VCaP (cell line): ENCODE measurements at regions not wholly inside any gene's neighbourhood (a gene's known extent, or its start where the extent isn't known, plus 50 kb on each side); places are given as distances from the start of the nearest gene placed in this dataset.

Experiments
- H3K27ac ChIP-seq: fragments of 450-650 bp; 2 replicates; pipeline ENCODE4 v1.5.1; 2017
- TF ChIP-seq, protein P1 (sequence below): fragments of 450-650 bp; conservative IDR thresholded peaks from 2 replicates; pipeline ENCODE4 v1.5.1; 2017; ENCODE audit warnings: mild to moderate bottlenecking, moderate library complexity

DNA sequence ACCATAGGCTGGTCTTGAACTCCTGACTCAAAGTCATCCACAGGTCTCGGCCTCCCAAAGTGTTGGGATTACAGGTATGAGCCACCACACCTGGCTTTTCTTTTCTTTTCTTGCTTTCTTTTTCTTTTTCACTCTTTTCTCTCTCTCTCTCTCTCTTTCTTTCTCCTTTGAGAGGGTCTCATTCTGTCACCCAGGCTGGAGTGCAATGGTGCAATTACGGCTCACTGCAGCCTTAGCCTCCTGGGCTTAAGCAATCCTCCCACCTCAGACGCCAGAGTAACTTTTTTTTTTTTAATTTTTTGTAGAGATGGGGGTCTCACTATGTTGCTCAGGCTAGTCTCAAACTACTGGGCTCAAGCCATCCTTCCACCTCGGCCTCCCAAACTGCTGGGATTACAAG, 133.1 kb upstream of the UBE2E1 start:
- no peak overlapping the region; the same call in 1 of the 2 replicates for H3K27ac ChIP-seq
- TF ChIP-seq, protein P1, sequence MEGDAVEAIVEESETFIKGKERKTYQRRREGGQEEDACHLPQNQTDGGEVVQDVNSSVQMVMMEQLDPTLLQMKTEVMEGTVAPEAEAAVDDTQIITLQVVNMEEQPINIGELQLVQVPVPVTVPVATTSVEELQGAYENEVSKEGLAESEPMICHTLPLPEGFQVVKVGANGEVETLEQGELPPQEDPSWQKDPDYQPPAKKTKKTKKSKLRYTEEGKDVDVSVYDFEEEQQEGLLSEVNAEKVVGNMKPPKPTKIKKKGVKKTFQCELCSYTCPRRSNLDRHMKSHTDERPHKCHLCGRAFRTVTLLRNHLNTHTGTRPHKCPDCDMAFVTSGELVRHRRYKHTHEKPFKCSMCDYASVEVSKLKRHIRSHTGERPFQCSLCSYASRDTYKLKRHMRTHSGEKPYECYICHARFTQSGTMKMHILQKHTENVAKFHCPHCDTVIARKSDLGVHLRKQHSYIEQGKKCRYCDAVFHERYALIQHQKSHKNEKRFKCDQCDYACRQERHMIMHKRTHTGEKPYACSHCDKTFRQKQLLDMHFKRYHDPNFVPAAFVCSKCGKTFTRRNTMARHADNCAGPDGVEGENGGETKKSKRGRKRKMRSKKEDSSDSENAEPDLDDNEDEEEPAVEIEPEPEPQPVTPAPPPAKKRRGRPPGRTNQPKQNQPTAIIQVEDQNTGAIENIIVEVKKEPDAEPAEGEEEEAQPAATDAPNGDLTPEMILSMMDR = no peak

DNA sequence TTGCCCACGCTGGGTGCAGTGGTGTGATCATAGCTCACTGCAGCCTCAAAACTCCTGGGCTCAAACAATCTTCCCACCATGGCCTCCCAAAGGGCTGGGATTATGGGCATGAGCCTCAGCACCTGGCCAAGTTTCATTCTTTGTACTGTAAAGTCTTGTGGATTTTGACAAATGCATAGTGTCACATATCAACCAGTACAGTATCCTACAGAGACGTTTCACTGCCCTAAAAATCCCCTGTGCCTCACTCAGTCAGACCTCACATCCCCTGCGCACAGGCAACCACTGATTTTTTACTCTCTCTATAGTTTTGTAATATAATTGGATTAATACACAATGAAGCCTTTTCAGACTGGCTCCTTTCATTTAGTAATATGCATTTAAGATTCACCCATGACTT, 130.7 kb upstream of the UBE2E1 start:
- TF ChIP-seq, protein P1 = no peak
- no peak overlapping the region for H3K27ac ChIP-seq

DNA sequence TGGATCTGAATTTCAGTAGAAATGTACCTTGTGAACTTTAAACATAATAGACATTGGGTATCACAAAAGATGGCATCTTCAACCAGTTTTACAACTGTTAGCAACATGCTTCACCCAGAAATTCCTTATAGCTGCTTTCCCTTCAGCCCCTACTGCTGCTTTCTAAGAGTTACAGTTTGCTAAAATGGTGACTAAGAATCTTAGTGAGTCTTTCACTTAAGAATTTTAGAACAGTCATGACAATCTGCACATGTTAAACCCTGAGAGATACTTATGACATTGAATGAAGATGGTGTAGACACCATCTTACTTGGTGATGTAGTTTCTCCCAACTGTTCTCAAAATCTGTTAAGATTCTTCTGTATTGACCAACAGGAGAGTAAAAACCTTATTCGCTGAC, 129.7 kb upstream of the UBE2E1 start:
- no peak overlapping the region for H3K27ac ChIP-seq
- TF ChIP-seq, protein P1 = no peak

DNA sequence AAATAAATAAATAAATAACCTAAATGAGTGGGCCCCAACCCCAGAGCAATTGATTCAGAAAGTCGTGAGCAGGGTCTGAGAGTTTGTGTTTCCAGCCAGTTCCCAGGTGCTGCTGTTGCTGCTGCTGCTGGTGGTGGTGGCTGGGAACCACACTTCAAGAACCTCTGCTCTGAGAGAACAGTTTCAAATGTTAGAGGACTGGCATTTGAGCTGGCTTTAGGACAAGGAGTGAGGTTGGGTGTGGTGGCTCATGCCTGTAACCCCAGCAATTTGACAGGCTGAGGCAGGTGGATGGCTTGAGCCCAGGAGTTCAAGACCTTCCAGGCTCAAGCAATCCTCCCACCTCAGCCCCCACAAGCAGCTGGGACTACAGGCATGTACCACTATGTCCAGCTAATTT, 123.1 kb upstream of the UBE2E1 start:
- H3K27ac ChIP-seq = no peak overlapping the region
- TF ChIP-seq, protein P1 = no peak

DNA sequence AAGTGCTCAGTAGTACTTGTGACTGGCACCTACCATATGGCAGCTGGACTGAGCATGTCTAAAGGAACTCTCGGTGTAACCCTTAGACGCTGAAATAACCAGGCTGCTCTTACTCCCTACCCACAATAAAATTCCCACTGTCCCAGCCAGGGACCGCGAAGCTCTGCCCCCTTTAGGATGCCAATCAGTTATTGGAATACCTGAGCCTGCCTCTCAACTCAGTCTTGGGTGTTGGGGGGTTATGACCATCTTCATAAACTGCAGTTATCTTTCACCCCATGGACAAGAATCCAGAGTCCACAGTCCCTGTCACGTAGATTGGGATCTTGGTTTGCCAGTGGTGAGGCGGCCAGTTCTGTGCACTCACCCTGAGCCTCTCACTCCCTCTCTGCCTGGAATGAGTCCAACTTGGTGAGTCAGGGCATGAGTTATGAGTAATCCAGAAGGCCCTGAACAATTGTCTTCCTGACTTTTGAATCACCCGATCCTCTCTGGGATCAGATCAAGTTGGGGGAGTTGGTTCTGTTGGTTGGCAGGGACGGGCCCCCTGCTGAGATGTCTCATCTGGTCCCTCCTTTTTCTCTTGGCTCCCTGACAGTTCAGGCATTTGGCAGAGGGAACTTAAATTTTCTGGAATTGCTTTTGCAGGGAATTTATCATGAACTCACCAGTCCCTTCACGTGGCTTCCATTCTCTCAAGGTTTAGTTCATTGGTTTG, 120.1 kb upstream of the UBE2E1 start:
- TF ChIP-seq, protein P1 = no peak
- H3K27ac ChIP-seq = no peak overlapping the region

DNA sequence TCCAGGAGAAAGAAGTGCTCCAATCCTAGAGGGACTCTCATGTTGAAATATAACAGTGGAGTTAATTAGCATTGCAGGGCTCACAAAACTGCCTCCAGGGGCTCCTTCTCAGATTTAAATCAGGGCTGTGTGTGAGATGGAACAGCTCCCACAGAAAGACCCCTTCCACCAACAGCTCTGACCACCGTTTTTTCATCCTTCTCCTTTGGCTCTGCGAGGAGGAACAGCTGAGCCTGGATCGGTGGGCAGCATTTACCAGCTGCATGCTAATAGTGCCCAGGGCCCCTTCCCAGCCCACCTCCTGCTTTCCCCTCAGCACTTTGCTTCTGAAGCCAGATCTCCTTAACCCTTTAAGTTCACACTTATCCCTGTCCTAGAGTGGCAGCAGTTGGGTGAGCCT, 119.2 kb upstream of the UBE2E1 start:
- no peak overlapping the region for H3K27ac ChIP-seq
- TF ChIP-seq, protein P1 = no peak

DNA sequence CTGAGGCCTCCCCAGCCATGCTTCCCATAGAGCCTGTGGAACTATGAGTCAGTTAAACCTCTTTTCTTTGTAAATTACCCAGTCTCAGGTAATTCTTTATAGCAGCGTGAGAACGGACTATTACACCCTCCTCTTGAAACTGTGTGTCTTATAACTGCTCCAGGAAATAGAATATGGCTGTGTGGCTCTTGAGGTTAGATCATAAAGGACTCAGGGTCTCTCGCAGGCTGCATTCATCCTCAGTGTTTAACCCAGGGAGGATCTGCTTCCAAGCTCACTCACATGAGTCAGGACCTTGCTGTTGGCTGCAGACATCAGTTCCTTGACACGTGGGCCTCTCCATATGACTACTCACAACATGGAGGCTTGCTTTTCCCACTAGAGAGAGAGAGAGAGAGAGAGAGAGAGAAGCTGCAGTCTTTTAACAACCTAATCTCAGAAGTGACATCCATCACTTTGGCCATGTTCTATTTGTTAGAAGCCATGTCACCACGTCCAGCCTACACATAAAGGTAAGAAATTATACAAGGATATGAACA, 114.3 kb upstream of the UBE2E1 start:
- H3K27ac ChIP-seq = no peak overlapping the region
- TF ChIP-seq, protein P1 = no peak
